Panc1 (cell line): ENCODE measurements at regions not wholly inside any gene's neighbourhood (a gene's known extent, or its start where the extent isn't known, plus 50 kb on each side); places are given as distances from the start of the nearest gene placed in this dataset.

Experiments used
- ATAC-seq: fragments of 200-7000 bp; cut with Tn5 transposase; 2 replicates; pipeline ENCODE4 v1.9.1; 2020; ENCODE audit warnings: mild to moderate bottlenecking, moderate library complexity
- BruUV-seq: library from RNA; stranded (reverse); fragments of 400-500 nt; replicated peaks from 2 replicates; lab custom pipeline; 2021; lab: Mats Ljungman, UMichigan
- CTCF ChIA-PET: fragments of 300-600 bp; sonication (Branson Sonifier 250); formaldehyde crosslinking; loops from one replicate; lab custom pipeline; 2022; ENCODE audit warnings: antibody characterized with exemption; lab: Charles Lee
- POLR2A ChIA-PET: fragments of 300-600 bp; sonication (Branson Sonifier 250); formaldehyde crosslinking; loops from one replicate; lab custom pipeline; 2022; ENCODE audit warnings: antibody characterized with exemption; lab: Charles Lee
- DNase-seq: peaks from one replicate; pipeline ENCODE4 v3.0.0-alpha.2; 2010; ENCODE audit warnings: low read depth, low spot score
- H3K27ac ChIP-seq: 2 replicates; pipeline ENCODE4 v1.5.1; 2011; ENCODE audit warnings: mild to moderate bottlenecking, low read length, inconsistent platforms
- H3K27me3 ChIP-seq: fragments of 200-500 bp; sonication (Bioruptor generic); 2 replicates; pipeline ENCODE4 v1.6.0; 2014; ENCODE audit warnings: low read length, inconsistent platforms; ENCODE audit not compliant: control insufficient read depth, insufficient read depth
- H3K36me3 ChIP-seq: fragments of 200-500 bp; sonication (Bioruptor generic); 2 replicates; pipeline ENCODE4 v1.5.1; 2014; ENCODE audit warnings: inconsistent platforms, mild to moderate bottlenecking, low read length, moderate library complexity; ENCODE audit not compliant: control insufficient read depth, insufficient read depth
- H3K4me1 ChIP-seq: 2 replicates; pipeline ENCODE4 v1.5.1; 2011; ENCODE audit warnings: inconsistent platforms, mild to moderate bottlenecking, low read length, moderate library complexity; ENCODE audit not compliant: control insufficient read depth, insufficient read depth
- H3K4me3 ChIP-seq, 2 experiments: 2 replicates each; pipeline ENCODE4 v1.5.1; 2011 to 2012; ENCODE audit warnings: low read depth in 2 of 2, low read length in 2 of 2, mild to moderate bottlenecking in 2 of 2, inconsistent platforms in 1 of 2, moderate library complexity in 1 of 2
- H3K9me3 ChIP-seq: fragments of 200-500 bp; sonication (Bioruptor generic); 2 replicates; pipeline ENCODE4 v1.5.1; 2014; ENCODE audit warnings: low read depth, mild to moderate bottlenecking, inconsistent platforms, low read length, moderate library complexity; ENCODE audit not compliant: control insufficient read depth, insufficient read depth
- POLR2AphosphoS5 ChIP-seq: IDR thresholded peaks from 2 replicates; pipeline ENCODE4 v1.6.1; 2012; ENCODE audit warnings: mild to moderate bottlenecking, low read depth, low read length, moderate library complexity
- SIN3A ChIP-seq: IDR thresholded peaks from 2 replicates; pipeline ENCODE4 v1.6.1; 2012; ENCODE audit warnings: low read depth, mild to moderate bottlenecking, low read length, moderate library complexity, borderline replicate concordance; ENCODE audit not compliant: insufficient read depth
- TCF7L2 ChIP-seq: IDR thresholded peaks from 2 replicates; pipeline ENCODE4 v1.6.1; 2011; ENCODE audit warnings: mild to moderate bottlenecking, low read depth, low read length, inconsistent platforms
- in situ Hi-C: cut with HindIII; loops from 2 replicates; pipeline ENCODE4 v1.10.0; 2016; ENCODE audit warnings: low sequenced_read_pairs, low pct_unique_long_range_greater_than_20kb
- intact Hi-C: fragments of 100-400 bp; cut with micrococcal nuclease; formaldehyde crosslinking; loops from one replicate; pipeline ENCODE4 v1.10.0; 2022; ENCODE audit not compliant: unreplicated experiment
- TF ChIP-seq, protein P1 (sequence below): fragments of 450-650 bp; IDR thresholded peaks from 2 replicates; pipeline ENCODE4 v1.5.1; 2017; ENCODE audit warnings: mild to moderate bottlenecking
- TF ChIP-seq, protein P2 (sequence below), 2 experiments: IDR thresholded peaks; 2 replicates each; pipeline ENCODE4 v1.6.1; 2011 to 2012; ENCODE audit warnings: low read depth in 2 of 2, control low read depth in 1 of 2, low read length in 1 of 2, mild to moderate bottlenecking in 1 of 2, moderate library complexity in 1 of 2; ENCODE audit not compliant: insufficient read depth in 1 of 2

DNA sequence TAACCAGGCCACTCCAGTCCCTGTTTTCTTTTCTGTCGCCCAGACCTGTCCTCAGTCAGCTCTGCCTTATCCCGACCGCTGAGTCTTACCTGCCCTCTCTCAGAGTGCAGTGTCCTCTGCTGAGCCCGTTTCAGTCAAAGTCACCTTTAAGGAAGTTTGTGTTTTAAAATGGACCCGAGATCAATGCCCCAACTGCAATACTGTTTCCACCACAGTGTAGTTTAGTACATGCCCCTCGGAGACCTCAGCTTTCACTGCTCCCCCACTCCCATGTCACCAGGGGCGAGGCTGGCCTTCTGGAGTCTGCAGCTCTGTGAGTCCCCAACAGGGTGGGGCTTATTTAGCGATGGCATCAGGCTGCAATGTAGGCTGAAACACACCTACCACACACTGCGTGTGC is 248.4 kb upstream of the TSHZ3 start:
- peaks cover 3% of the 10 kb centered on the region; the same call in 1 of the 2 replicates for H3K27me3 ChIP-seq
- H3K9me3 ChIP-seq: no peaks in the 10 kb centered on the region
- ATAC-seq: no peak
- POLR2A ChIA-PET: no interaction called here
- in situ Hi-C loops (no loop called here), intact Hi-C loops (no loop called here)
- CTCF ChIA-PET: no interaction called here
- TF ChIP-seq, protein P1, sequence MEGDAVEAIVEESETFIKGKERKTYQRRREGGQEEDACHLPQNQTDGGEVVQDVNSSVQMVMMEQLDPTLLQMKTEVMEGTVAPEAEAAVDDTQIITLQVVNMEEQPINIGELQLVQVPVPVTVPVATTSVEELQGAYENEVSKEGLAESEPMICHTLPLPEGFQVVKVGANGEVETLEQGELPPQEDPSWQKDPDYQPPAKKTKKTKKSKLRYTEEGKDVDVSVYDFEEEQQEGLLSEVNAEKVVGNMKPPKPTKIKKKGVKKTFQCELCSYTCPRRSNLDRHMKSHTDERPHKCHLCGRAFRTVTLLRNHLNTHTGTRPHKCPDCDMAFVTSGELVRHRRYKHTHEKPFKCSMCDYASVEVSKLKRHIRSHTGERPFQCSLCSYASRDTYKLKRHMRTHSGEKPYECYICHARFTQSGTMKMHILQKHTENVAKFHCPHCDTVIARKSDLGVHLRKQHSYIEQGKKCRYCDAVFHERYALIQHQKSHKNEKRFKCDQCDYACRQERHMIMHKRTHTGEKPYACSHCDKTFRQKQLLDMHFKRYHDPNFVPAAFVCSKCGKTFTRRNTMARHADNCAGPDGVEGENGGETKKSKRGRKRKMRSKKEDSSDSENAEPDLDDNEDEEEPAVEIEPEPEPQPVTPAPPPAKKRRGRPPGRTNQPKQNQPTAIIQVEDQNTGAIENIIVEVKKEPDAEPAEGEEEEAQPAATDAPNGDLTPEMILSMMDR: no peak
- no peak for TF ChIP-seq SIN3A
- TF ChIP-seq, protein P2, sequence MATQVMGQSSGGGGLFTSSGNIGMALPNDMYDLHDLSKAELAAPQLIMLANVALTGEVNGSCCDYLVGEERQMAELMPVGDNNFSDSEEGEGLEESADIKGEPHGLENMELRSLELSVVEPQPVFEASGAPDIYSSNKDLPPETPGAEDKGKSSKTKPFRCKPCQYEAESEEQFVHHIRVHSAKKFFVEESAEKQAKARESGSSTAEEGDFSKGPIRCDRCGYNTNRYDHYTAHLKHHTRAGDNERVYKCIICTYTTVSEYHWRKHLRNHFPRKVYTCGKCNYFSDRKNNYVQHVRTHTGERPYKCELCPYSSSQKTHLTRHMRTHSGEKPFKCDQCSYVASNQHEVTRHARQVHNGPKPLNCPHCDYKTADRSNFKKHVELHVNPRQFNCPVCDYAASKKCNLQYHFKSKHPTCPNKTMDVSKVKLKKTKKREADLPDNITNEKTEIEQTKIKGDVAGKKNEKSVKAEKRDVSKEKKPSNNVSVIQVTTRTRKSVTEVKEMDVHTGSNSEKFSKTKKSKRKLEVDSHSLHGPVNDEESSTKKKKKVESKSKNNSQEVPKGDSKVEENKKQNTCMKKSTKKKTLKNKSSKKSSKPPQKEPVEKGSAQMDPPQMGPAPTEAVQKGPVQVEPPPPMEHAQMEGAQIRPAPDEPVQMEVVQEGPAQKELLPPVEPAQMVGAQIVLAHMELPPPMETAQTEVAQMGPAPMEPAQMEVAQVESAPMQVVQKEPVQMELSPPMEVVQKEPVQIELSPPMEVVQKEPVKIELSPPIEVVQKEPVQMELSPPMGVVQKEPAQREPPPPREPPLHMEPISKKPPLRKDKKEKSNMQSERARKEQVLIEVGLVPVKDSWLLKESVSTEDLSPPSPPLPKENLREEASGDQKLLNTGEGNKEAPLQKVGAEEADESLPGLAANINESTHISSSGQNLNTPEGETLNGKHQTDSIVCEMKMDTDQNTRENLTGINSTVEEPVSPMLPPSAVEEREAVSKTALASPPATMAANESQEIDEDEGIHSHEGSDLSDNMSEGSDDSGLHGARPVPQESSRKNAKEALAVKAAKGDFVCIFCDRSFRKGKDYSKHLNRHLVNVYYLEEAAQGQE (IDR thresholded peaks at IDR 0.05; ENCODE audit: insufficient read depth in 1 of 2, low read depth in 2 of 2, low read length in 1 of 2): no peak
- no peak for TF ChIP-seq TCF7L2
- no peak for TF ChIP-seq POLR2AphosphoS5
- H3K4me3 ChIP-seq: no peak overlapping the region
- H3K36me3 ChIP-seq: no peaks in the 10 kb centered on the region
- no TSS peak for BruUV-seq
- H3K27ac ChIP-seq: no peak overlapping the region
- no peak for DNase-seq
- H3K4me1 ChIP-seq: no peaks in the 10 kb centered on the region

DNA sequence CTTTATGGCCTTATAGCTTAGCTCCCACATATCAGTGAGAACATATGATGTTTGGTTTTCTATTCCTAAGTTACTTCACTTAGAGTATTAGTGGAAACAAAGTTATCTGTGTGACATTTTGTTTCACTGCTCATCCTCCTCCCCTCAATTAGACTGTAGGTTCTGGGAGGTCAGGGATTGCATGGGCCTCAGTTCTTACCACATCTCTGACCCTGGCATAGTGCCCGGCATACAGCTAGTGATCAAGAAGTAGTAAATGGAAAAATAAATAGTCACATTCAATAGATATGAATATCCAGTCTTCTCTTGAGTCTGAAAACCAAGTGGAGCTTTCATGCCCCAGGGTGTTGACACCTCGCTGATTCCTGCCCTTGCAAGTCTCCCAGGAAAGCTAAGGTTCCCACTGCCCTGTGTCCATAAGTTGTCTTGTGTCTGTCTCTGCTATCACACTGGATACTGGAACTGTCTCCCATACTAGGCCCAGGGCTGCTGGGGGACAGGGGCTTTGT is 249.5 kb upstream of the TSHZ3 start:
- ATAC-seq (no peak), DNase-seq (no peak)
- Histone ChIP-seq H3K4me1 (no peaks in the 10 kb centered on the region), H3K27me3 (no peaks in the 10 kb centered on the region; the same call in 1 of the 2 replicates), H3K4me3 (no peak overlapping the region), H3K27ac (no peak overlapping the region), H3K9me3 (no peaks in the 10 kb centered on the region), H3K36me3 (no peaks in the 10 kb centered on the region)
- TF ChIP-seq POLR2AphosphoS5 (no peak), SIN3A (no peak), TCF7L2 (no peak)
- TF ChIP-seq, protein P1: no peak
- TF ChIP-seq, protein P2 (IDR thresholded peaks at IDR 0.05; ENCODE audit: insufficient read depth in 1 of 2, low read depth in 2 of 2, low read length in 1 of 2): no peak
- ChIA-PET CTCF (no interaction called here), POLR2A (no interaction called here)
- no TSS peak for BruUV-seq
- intact Hi-C loops (no loop called here), in situ Hi-C loops (no loop called here)
